ENCODE measurements at regions not wholly inside any gene's neighbourhood (a gene's known extent, or its start where the extent isn't known, plus 50 kb on each side); places are given as distances from the start of the nearest gene placed in this dataset.

DNA sequence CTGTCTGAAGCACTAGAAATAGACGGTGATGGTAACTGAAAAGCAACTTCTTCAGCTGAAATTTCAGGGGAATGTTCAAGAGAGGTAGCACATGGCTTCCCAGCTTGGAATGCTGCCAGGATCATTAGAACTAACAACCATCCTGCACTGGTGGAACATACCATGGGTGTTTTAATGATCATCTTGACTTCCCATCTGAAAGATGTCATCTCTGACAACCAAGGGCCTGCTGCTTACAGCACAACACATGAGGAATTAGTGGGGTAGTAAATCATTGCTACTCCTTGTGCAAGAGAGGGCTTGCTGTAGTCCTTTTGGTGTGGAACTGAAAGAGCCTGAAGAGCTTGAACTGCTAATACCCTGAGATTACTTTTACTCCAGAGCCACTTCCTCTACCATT, 853.7 kb downstream of the MCTP2 start:
- no peak overlapping the region for H3K4me3 ChIP-seq (ENCODE audit: low read depth, low read length)
- TF ChIP-seq, protein P1, sequence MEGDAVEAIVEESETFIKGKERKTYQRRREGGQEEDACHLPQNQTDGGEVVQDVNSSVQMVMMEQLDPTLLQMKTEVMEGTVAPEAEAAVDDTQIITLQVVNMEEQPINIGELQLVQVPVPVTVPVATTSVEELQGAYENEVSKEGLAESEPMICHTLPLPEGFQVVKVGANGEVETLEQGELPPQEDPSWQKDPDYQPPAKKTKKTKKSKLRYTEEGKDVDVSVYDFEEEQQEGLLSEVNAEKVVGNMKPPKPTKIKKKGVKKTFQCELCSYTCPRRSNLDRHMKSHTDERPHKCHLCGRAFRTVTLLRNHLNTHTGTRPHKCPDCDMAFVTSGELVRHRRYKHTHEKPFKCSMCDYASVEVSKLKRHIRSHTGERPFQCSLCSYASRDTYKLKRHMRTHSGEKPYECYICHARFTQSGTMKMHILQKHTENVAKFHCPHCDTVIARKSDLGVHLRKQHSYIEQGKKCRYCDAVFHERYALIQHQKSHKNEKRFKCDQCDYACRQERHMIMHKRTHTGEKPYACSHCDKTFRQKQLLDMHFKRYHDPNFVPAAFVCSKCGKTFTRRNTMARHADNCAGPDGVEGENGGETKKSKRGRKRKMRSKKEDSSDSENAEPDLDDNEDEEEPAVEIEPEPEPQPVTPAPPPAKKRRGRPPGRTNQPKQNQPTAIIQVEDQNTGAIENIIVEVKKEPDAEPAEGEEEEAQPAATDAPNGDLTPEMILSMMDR (IDR thresholded peaks at IDR 0.05; ENCODE audit: borderline replicate concordance, insufficient read depth, low read depth, low read length), result no peak

DNA sequence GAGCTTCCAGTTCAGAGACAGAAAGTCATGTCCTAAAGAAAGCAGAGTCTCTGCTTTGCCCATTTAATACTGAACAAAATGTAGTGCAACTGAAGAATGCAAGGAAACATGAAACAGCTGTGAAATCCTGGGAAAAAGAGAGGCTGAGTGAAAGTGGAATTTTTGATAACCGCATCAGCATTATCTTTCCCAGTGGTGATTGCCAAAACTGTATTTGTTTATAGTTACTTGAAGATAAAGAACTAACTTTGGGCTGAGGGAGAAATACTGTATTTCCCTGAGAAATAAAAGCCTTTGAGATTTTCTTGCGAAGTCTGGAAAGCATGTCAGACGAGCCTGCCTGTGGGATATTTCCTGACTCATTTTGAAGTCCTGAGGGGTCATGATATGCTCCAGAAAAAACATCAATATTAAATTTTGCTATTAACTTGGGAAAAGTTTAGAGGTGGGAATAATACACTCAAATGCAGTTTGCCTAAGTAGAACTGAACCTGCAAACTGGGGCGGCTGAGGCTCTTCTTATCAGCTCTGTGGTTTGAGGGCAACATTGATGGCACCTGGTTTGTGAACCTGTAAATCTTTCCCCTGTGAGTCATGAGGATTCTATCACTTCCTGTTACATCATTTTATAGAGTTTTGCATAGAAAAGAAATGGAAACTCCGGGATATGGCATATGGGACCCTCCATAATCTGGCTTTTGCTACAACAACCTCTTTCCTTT, 855.3 kb downstream of the MCTP2 start:
- TF ChIP-seq, protein P1 (IDR thresholded peaks at IDR 0.05; ENCODE audit: borderline replicate concordance, insufficient read depth, low read depth, low read length), result no peak
- H3K4me3 ChIP-seq (ENCODE audit: low read depth, low read length), result no peak overlapping the region

DNA sequence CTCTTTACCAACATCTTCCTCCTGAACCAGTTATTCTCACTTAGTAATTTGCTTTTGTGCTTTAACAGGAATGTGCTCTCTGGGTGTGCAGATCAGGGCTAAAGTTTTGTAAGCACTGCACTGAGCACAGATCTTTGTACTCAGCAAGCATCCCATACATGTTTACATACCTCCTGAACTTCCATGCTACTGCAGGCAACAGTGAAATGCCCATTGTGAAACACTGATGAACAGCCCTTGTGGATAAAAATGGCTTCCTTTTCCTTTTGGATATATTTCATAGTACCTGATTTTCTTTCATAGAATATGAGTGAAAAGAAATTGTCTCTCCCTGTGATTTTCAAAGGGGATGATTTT, 855.9 kb downstream of the MCTP2 start:
- TF ChIP-seq, protein P1 (IDR thresholded peaks at IDR 0.05; ENCODE audit: borderline replicate concordance, insufficient read depth, low read depth, low read length), result no peak
- no peak overlapping the region for H3K4me3 ChIP-seq (ENCODE audit: low read depth, low read length)

DNA sequence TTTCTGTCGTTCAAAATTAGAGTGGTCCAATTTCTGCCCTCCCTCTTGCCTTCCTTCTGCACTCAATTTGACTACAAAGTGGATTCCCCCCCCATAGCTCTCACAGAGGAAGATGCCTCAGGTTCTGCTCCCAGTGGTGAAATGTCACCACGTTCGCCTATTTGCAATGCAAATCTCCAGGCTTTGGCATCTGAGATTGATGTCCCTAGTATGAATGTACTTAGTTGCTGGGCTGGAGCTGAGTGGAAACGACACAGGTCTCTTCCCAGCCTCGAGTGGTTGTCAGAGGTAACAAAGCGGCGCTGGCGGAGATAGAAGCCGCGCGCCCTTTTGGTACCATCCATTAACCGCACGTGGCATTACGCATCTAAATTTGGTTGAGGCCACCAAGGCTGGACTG, 860.1 kb downstream of the MCTP2 start:
- H3K4me3 ChIP-seq (ENCODE audit: low read depth, low read length), result no peak overlapping the region
- TF ChIP-seq, protein P1 (IDR thresholded peaks at IDR 0.05; ENCODE audit: borderline replicate concordance, insufficient read depth, low read depth, low read length), result no peak

DNA sequence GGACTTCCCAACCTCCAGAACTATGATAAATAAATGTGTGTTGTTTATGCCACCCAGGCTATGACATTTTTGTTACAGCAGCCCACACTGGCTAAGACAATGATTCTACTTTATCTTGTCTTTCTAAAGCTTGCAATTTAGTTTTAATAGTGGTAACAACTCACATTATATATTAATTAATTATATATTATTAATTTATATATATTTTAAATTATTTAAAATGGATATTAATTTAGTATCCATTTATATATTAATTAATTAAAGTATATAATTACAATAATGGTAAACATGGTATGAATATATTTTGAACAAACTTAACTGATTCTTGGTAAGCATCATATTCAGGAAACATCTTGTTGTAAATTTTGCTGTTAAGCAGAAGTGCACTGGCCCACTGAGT, 863.9 kb downstream of the MCTP2 start:
- no peak overlapping the region for H3K4me3 ChIP-seq (ENCODE audit: low read depth, low read length)
- TF ChIP-seq, protein P1 (IDR thresholded peaks at IDR 0.05; ENCODE audit: borderline replicate concordance, insufficient read depth, low read depth, low read length), result no peak

DNA sequence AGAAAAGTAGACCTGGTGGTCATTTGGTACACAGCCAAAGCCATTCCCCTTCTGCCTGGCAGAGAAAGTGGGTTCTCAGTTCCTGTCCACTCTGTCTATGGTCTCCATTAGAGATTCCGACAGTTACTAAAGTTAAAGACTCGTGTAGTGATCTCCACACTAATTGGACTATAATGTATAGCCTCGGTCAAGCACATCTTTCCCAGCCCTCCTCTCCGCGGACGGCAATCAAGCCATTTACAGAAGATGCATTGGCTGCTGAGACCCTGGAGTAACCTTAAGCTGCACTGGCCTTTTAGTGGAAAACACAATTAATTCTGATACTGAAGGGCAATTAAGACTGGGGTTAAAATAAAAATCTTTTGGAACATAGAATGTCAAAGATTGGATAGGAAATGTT, 865.3 kb downstream of the MCTP2 start:
- H3K4me3 ChIP-seq (ENCODE audit: low read depth, low read length), result no peak overlapping the region
- TF ChIP-seq, protein P1 (IDR thresholded peaks at IDR 0.05; ENCODE audit: borderline replicate concordance, insufficient read depth, low read depth, low read length), result no peak

DNA sequence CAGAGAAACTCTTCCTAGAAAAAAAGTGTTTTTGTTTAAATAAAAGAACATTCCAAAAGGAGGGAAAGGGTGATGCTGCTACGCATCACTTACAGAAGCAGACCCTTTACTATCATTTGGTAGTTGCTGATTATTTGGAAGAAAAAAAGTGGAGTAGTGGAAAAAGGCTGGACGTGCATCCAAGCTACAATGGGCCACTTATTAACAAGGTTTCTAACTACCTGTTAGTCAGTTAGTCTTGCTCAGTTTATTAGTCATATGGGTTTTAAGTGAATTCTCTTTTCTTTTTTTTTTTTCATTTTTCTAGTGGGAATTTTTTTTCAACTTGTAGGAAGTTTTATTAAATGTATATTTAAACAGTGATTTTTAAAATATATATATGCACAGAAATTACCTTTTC, 866.0 kb downstream of the MCTP2 start:
- TF ChIP-seq, protein P1 (IDR thresholded peaks at IDR 0.05; ENCODE audit: borderline replicate concordance, insufficient read depth, low read depth, low read length), result no peak

More for the DNA sequence above, 866.0 kb downstream of the MCTP2 start:
- no peak overlapping the region for H3K4me3 ChIP-seq (ENCODE audit: low read depth, low read length)
